A673 (cell line): ENCODE measurements at regions not wholly inside any gene's neighbourhood (a gene's known extent, or its start where the extent isn't known, plus 50 kb on each side); places are given as distances from the start of the nearest gene placed in this dataset.

Source experiments
- CTCF ChIP-seq: fragments of 300-800, 200-600 bp; sonication (generic); conservative IDR thresholded peaks from 2 replicates; pipeline ENCODE4 v1.5.1; 2017; ENCODE audit warnings: low read depth, mild to moderate bottlenecking, antibody characterized with exemption, low read length, moderate library complexity, mixed read lengths
- EZH2 ChIP-seq: fragments of 200-600 bp; sonication (generic); IDR thresholded peaks from 2 replicates; pipeline ENCODE4 v1.6.1; 2017; ENCODE audit warnings: borderline replicate concordance, low read depth, mild to moderate bottlenecking, mixed read lengths, antibody characterized with exemption, low read length; ENCODE audit not compliant: poor library complexity, severe bottlenecking

- TF ChIP-seq CTCF = no peak
- no peak for TF ChIP-seq EZH2
Observed at GRCh38 chr1:47562147-47562546, 124.3 kb downstream of the FOXD2 start.
